NB4 (cell line): ENCODE measurements at regions not wholly inside any gene's neighbourhood (a gene's known extent, or its start where the extent isn't known, plus 50 kb on each side); places are given as distances from the start of the nearest gene placed in this dataset.

Experiments used
- POLR2A ChIP-seq: IDR thresholded peaks from 2 replicates; pipeline ENCODE4 v1.6.1; 2011; ENCODE audit warnings: mild to moderate bottlenecking; ENCODE audit not compliant: insufficient read length; ENCODE audit errors: extremely low read depth
- TF ChIP-seq, protein P1 (sequence below): IDR thresholded peaks from one replicate; pipeline ENCODE4 v1.5.1; 2012; ENCODE audit warnings: low read depth, low read length

DNA sequence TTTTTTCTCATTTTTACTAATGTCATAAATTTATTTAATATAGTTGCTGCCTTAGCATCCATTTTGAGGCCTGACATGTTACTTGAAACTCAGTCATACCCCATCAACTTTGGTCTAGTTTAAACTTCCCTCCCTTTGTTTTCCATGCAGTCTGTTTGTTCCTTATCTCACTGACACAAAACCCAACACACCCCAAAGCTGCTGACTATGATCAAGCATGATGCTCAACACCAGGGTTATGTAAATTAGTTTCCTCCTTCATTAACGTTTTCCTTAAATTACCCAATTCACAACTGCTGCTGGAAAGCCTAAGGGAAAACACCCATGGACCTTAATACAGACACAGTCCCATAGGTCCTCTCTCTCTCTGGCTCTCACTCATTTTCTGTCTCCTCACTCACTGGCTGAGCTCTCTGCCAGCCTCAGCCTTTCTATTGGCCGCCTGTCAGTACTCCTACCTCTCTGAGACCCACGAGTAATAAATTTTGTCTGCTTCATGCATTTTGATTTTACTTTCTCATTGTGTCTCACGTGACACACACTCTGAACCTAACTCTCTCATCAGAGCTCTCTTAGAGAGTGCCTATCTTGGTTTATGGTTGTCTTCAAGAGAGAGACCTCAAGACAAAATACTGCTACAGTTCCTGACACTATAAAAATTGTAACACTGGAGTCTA is 904.5 kb downstream of the C6orf118 start:
- TF ChIP-seq, protein P1, sequence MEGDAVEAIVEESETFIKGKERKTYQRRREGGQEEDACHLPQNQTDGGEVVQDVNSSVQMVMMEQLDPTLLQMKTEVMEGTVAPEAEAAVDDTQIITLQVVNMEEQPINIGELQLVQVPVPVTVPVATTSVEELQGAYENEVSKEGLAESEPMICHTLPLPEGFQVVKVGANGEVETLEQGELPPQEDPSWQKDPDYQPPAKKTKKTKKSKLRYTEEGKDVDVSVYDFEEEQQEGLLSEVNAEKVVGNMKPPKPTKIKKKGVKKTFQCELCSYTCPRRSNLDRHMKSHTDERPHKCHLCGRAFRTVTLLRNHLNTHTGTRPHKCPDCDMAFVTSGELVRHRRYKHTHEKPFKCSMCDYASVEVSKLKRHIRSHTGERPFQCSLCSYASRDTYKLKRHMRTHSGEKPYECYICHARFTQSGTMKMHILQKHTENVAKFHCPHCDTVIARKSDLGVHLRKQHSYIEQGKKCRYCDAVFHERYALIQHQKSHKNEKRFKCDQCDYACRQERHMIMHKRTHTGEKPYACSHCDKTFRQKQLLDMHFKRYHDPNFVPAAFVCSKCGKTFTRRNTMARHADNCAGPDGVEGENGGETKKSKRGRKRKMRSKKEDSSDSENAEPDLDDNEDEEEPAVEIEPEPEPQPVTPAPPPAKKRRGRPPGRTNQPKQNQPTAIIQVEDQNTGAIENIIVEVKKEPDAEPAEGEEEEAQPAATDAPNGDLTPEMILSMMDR = no peak
- TF ChIP-seq POLR2A = no peak
